NCI-H1048 (cell line): ENCODE measurements at regions not wholly inside any gene's neighbourhood (a gene's known extent, or its start where the extent isn't known, plus 50 kb on each side); places are given as distances from the start of the nearest gene placed in this dataset.

ENCODE experiments used
- DNase-seq: peaks from one replicate; lab custom pipeline; 2025; lab: John Stamatoyannopoulos, UW

GRCh38 chrX:20320461-20321159, 53.9 kb upstream of the RPS6KA3 start:
- DNase-seq: no peak

GRCh38 chrX:20319054-20319453, 52.3 kb upstream of the RPS6KA3 start:
- DNase-seq: no peak

GRCh38 chrX:20317873-20318272, 51.2 kb upstream of the RPS6KA3 start:
- DNase-seq: no peak
